ENCODE measurements at regions not wholly inside any gene's neighbourhood (a gene's known extent, or its start where the extent isn't known, plus 50 kb on each side); places are given as distances from the start of the nearest gene placed in this dataset.

DNA sequence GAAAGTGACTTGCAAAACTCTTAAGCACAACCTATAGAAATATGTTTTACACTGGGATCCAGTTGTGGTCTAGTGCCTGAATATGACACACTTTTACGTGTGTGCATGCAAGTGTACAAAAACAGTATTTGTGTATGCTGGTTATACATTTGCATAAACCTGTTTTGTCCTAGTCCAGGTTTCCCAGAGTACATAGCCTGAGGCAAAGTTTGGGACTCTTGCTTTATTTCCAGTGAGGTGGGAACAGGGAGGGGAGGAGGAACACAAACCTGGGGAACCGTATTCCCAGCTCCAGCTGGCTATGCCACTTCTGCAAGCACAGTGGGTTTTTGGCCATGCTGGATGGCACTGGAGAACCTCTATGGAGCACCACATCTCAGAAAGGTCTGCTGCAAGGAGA, 481.1 kb upstream of the HS6ST1 start:
- TF ChIP-seq CTCF (IDR thresholded peaks at IDR 0.05; ENCODE audit: insufficient read depth, low read length) (no peak), POLR2AphosphoS5 (IDR thresholded peaks at IDR 0.05; ENCODE audit: low read depth) (no peak), SPI1 (IDR thresholded peaks at IDR 0.05; ENCODE audit: borderline replicate concordance, low read depth) (no peak), REST (IDR thresholded peaks at IDR 0.05; ENCODE audit: insufficient replicate concordance, low read depth) (no peak), GABPA (IDR thresholded peaks at IDR 0.05; ENCODE audit: low read depth) (no peak)

Data from HL-60 (cell line).